Prostate gland (tissue), 2 donors: ENCODE measurements at regions not wholly inside any gene's neighbourhood (a gene's known extent, or its start where the extent isn't known, plus 50 kb on each side); places are given as distances from the start of the nearest gene placed in this dataset.
"Not testable (repeated sequence)": the region's sequence is repeated elsewhere in the genome, so short reads cannot be mapped to it uniquely, and the experiment has no call there.

Source experiments
- POLR2AphosphoS5 ChIP-seq: sonication (generic); formaldehyde crosslinking; IDR thresholded peaks from one replicate; pipeline ENCODE4 v1.6.1; 2017; ENCODE audit warnings: antibody characterized with exemption
- TF ChIP-seq, protein P1 (sequence below), 4 experiments: fragments of 200-600 bp in 2 of 4; fragments of 450-650 bp in 2 of 4; sonication (generic) in 2 of 4; IDR thresholded peaks; 1 replicate in 3 of 4; 2 replicates in 1 of 4; pipeline ENCODE4 v1.5.1; 2016 to 2019; ENCODE audit warnings: antibody characterized with exemption in 4 of 4, mild to moderate bottlenecking in 2 of 4, moderate library complexity in 2 of 4

DNA sequence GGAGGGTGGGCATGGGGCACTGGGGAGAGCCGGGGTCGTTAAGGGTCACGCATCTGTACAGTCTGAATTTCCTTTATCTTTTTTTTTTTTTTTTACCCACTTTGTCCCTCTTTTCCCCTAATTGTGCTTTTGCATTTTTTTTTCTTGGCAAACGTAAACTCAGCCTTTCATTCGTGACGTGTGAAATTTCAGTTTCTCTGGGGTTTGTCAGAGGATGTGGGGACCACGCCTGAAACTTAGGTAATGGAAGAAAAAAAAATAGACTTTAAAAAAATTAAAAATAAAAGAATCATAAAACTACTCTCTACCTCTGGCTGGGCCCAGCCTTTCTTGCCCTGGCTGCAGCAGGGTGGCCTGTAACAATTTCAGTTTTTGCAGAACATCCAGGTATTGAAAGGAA, 68.3 kb upstream of the ZNF658 start:
- TF ChIP-seq, protein P1, sequence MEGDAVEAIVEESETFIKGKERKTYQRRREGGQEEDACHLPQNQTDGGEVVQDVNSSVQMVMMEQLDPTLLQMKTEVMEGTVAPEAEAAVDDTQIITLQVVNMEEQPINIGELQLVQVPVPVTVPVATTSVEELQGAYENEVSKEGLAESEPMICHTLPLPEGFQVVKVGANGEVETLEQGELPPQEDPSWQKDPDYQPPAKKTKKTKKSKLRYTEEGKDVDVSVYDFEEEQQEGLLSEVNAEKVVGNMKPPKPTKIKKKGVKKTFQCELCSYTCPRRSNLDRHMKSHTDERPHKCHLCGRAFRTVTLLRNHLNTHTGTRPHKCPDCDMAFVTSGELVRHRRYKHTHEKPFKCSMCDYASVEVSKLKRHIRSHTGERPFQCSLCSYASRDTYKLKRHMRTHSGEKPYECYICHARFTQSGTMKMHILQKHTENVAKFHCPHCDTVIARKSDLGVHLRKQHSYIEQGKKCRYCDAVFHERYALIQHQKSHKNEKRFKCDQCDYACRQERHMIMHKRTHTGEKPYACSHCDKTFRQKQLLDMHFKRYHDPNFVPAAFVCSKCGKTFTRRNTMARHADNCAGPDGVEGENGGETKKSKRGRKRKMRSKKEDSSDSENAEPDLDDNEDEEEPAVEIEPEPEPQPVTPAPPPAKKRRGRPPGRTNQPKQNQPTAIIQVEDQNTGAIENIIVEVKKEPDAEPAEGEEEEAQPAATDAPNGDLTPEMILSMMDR (IDR thresholded peaks at IDR 0.05), result not testable (repeated sequence)
- TF ChIP-seq POLR2AphosphoS5, result not testable (repeated sequence)
